Osteoblast (primary cell): ENCODE measurements at regions not wholly inside any gene's neighbourhood (a gene's known extent, or its start where the extent isn't known, plus 50 kb on each side); places are given as distances from the start of the nearest gene placed in this dataset.

Source experiments
- DNase-seq: peaks from one replicate; pipeline ENCODE4 v3.0.0; 2011; ENCODE audit warnings: low spot score, mixed read lengths; ENCODE audit not compliant: insufficient read length; ENCODE audit errors: missing footprints
- H2AFZ ChIP-seq: 2 replicates; pipeline ENCODE4 v1.6.0; 2011; ENCODE audit warnings: mild to moderate bottlenecking, low read length
- H3K27ac ChIP-seq: 2 replicates; pipeline ENCODE4 v1.5.1; 2011; ENCODE audit warnings: mild to moderate bottlenecking, low read depth, low read length, moderate library complexity
- H3K27me3 ChIP-seq: 2 replicates; pipeline ENCODE4 v1.6.0; 2012; ENCODE audit warnings: mild to moderate bottlenecking, control low read depth, inconsistent platforms, low read length, moderate library complexity; ENCODE audit not compliant: insufficient read depth
- H3K36me3 ChIP-seq: 2 replicates; pipeline ENCODE4 v1.5.1; 2011; ENCODE audit warnings: mild to moderate bottlenecking, low read length, control low read depth, moderate library complexity; ENCODE audit not compliant: insufficient read depth
- H3K4me1 ChIP-seq: 2 replicates; pipeline ENCODE4 v1.5.1; 2011; ENCODE audit warnings: mild to moderate bottlenecking, low read length, control low read depth, moderate library complexity; ENCODE audit not compliant: insufficient read depth
- H3K4me2 ChIP-seq: 2 replicates; pipeline ENCODE4 v1.6.0; 2011; ENCODE audit warnings: mild to moderate bottlenecking, low read length; ENCODE audit not compliant: insufficient read depth
- H3K4me3 ChIP-seq: fragments of 200-600 bp; sonication (generic); 3 replicates; pipeline ENCODE4 v1.5.1; 2012; ENCODE audit warnings: mild to moderate bottlenecking, low read length, inconsistent platforms; ENCODE audit not compliant: insufficient read depth
- H3K79me2 ChIP-seq: 2 replicates; pipeline ENCODE4 v1.6.0; 2012; ENCODE audit warnings: mild to moderate bottlenecking, low read length, control low read depth, inconsistent platforms; ENCODE audit not compliant: insufficient read depth
- H3K9me3 ChIP-seq: 2 replicates; pipeline ENCODE4 v1.5.1; 2011; ENCODE audit warnings: low read depth, low read length, control low read depth
- H4K20me1 ChIP-seq: 2 replicates; pipeline ENCODE4 v1.6.0; 2012; ENCODE audit warnings: mild to moderate bottlenecking, low read length, control low read depth; ENCODE audit not compliant: insufficient read depth
- TF ChIP-seq, protein P1 (sequence below): IDR thresholded peaks from 2 replicates; pipeline ENCODE4 v1.5.1; 2011; ENCODE audit warnings: mild to moderate bottlenecking, low read depth, low read length, moderate library complexity; ENCODE audit errors: extremely low read depth

DNA sequence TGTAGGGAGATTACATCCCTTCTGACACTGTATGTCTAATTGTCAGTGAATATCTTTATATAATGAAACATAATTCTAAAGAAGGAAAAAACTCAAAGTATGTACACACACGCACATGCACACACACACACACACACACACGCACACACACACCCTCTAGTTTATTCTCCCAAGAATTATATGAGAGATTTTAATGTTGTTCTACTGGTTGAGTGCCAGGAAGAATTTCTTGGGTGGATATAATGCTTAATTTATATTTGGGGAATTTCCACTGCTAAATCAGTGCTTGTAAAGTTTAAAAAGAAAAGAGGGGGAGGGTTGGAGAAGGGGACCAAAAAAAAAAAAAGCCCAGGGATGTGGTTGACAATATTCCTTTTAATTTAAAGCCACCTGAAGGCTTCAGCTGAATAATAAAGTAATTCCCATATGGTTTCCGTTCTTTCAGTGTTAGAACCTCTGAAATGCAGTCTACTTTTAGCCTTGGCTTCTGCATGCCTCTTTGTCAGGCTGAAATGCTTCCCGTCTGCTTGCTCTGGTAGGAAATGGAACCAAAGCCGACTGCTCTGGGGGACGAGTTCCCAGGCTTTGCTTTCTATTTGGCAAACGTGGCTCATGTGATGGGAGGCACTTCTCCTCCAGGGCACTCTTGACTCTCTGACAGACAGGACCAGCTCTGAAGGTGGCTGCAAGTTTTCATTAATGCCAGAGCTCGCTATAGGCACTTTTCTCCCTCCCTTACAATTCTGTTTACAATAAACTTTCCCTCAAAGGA, 225.4 kb downstream of the PRL start:
- Histone ChIP-seq H2AFZ (peak overlapping the region; percentile 79), H4K20me1 (no peaks in the 10 kb centered on the region), H3K27ac (peak overlapping the region; percentile 25), H3K4me1 (peaks cover 3% of the 10 kb centered on the region), H3K79me2 (no peaks in the 10 kb centered on the region), H3K27me3 (no peaks in the 10 kb centered on the region), H3K9me3 (no peaks in the 10 kb centered on the region), H3K4me2 (peak overlapping the region; percentile 70), H3K36me3 (no peaks in the 10 kb centered on the region), H3K4me3 (peak overlapping the region; percentile 49)
- DNase-seq = peak; percentile 72
- TF ChIP-seq, protein P1, sequence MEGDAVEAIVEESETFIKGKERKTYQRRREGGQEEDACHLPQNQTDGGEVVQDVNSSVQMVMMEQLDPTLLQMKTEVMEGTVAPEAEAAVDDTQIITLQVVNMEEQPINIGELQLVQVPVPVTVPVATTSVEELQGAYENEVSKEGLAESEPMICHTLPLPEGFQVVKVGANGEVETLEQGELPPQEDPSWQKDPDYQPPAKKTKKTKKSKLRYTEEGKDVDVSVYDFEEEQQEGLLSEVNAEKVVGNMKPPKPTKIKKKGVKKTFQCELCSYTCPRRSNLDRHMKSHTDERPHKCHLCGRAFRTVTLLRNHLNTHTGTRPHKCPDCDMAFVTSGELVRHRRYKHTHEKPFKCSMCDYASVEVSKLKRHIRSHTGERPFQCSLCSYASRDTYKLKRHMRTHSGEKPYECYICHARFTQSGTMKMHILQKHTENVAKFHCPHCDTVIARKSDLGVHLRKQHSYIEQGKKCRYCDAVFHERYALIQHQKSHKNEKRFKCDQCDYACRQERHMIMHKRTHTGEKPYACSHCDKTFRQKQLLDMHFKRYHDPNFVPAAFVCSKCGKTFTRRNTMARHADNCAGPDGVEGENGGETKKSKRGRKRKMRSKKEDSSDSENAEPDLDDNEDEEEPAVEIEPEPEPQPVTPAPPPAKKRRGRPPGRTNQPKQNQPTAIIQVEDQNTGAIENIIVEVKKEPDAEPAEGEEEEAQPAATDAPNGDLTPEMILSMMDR = no peak

DNA sequence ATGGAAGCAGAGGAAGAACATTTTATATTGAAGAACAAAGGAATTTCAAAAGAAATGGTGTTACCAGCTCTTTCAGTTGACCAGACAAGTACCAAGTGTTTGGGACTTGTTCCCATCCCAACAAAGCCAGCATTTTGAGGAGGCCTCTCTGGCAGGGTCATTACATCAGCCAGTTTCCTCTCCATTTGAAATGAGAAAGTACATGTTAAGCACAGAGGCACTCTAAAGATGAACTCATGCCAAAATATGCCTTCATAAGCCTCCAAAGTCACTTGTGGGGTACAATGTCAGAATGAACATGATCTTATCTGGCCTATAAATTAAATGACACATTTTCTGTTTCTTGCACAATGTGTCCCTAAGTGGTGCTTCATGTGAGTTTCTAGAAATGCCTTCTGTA, 223.9 kb downstream of the PRL start:
- H3K4me2 ChIP-seq = no peak overlapping the region
- no peaks in the 10 kb centered on the region for H3K27me3 ChIP-seq
- no peak for DNase-seq
- no peak overlapping the region for H2AFZ ChIP-seq
- no peaks in the 10 kb centered on the region for H4K20me1 ChIP-seq
- TF ChIP-seq, protein P1 = no peak
- H3K9me3 ChIP-seq = no peaks in the 10 kb centered on the region
- no peaks in the 10 kb centered on the region for H3K36me3 ChIP-seq
- H3K4me3 ChIP-seq = no peak overlapping the region
- no peak overlapping the region for H3K27ac ChIP-seq
- H3K4me1 ChIP-seq = peaks cover 3% of the 10 kb centered on the region
- H3K79me2 ChIP-seq = no peaks in the 10 kb centered on the region

DNA sequence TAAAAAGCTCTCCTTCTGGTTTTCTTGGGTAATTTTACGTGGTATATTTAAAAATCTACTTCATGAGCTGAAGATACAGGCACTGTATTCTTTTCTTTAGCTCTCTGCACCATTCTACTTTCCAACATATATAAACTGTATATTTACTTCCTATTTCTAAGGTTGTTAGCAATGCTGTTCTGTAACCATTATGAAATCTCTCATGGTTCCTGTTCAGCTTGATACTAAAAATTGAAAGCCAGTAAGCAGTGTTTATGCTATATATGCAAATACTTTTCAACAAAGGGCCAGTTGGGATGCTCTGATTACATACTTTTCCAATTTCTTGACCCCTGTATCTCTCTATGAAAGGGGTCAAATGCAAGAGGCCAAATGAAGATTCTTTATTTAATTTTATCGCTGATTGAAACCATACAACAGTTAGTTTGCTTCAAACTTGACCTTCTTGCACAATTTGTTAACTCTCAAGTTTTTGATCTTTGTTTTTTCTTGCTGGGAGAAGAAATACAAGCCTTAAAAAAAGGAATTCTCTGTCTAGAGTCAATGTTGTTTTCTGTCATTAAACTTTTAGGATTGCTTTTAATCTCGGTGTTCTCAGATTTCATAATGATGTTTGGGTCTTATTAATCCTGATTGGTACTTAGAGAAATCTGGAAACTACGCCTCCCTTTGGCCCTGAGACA, 223.2 kb downstream of the PRL start:
- H2AFZ ChIP-seq = no peak overlapping the region
- no peak overlapping the region for H3K4me3 ChIP-seq
- no peak overlapping the region for H3K4me2 ChIP-seq
- TF ChIP-seq, protein P1 = no peak
- peaks cover 3% of the 10 kb centered on the region for H3K4me1 ChIP-seq
- no peak overlapping the region for H3K27ac ChIP-seq
- H3K79me2 ChIP-seq = no peaks in the 10 kb centered on the region
- H3K9me3 ChIP-seq = no peaks in the 10 kb centered on the region
- no peak for DNase-seq
- no peaks in the 10 kb centered on the region for H3K27me3 ChIP-seq
- H4K20me1 ChIP-seq = no peaks in the 10 kb centered on the region
- no peaks in the 10 kb centered on the region for H3K36me3 ChIP-seq

DNA sequence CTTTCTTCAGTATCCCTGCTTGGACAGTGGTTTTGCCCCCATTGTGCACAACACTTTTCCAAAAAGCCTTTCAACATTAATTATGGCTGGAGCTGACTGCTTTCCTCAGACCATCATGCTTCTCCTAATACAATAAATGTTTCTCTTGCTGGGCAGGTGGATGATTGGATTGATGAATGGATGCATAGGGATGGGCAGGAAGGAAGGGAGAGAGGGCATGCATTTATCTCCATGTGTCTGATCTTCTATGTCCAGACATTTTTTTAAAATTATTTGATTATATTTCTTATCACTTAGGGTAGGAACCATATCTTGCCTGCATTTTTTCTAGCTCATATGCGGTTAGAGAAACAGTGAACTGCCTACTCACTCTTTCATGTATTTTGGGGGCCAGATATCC, 218.5 kb downstream of the PRL start:
- no peak for DNase-seq
- Histone ChIP-seq H3K27ac (no peak overlapping the region), H2AFZ (no peak overlapping the region), H3K36me3 (no peaks in the 10 kb centered on the region), H3K4me1 (peaks cover 14% of the 10 kb centered on the region), H3K79me2 (no peaks in the 10 kb centered on the region), H4K20me1 (no peaks in the 10 kb centered on the region), H3K27me3 (no peaks in the 10 kb centered on the region), H3K4me3 (no peak overlapping the region), H3K4me2 (no peak overlapping the region), H3K9me3 (no peaks in the 10 kb centered on the region)
- TF ChIP-seq, protein P1 = no peak
